Ureter (tissue), 1 donor: ENCODE measurements at regions not wholly inside any gene's neighbourhood (a gene's known extent, or its start where the extent isn't known, plus 50 kb on each side); places are given as distances from the start of the nearest gene placed in this dataset.
"Not testable (repeated sequence)": the region's sequence is repeated elsewhere in the genome, so short reads cannot be mapped to it uniquely, and the experiment has no call there.

Source experiments
- DNase-seq: peaks from one replicate; pipeline ENCODE4 v3.0.0-alpha.2; 2020; ENCODE audit warnings: low spot score
- donor health status: DM: yes; HTN: yes; CAD: no.

GRCh38 chr13:82597747-82598146 is 1284.5 kb downstream of the SLITRK1 start:
- DNase-seq: no peak

DNA sequence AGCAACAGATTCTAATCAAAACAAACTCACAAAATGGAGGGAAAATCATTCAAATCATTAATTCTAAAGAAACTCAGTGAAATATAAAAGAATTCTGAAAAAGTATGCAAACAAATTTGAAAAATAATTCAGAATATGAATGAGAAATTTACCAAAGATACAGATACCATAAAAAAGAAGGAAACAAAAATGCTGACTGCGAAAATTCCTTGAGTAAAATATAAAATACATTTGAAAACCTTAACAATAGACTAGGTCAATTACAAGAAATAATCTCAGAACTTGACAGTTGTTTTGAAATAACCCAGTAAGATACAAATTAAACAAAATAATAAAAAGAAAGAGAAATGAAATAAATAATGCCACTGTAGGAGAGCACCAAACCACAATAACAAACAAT is 1289.0 kb downstream of the SLITRK1 start:
- no peak for DNase-seq

DNA sequence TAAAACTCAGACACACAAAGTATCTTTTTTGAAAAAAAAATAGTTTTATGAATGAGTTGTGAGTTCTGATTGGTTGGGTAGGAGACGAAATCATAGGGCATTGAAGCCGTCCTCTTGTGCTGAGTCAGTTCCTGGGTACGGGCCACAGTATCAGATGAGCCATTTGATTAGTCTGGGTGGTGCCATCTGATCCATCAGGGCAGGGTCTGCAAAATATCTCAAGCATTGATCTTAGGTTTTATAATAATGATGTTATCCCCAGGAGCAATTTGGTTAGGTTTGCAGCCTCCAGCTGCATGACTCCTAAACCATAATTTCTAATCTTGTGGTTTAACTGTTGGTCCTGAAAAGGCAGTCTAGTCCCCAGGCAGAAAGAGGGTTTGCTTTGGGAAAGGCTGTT is 1310.6 kb downstream of the SLITRK1 start:
- DNase-seq: no peak

- DNase-seq: no peak
Observed at GRCh38 chr13:82569581-82569980, 1312.7 kb downstream of the SLITRK1 start.

DNA sequence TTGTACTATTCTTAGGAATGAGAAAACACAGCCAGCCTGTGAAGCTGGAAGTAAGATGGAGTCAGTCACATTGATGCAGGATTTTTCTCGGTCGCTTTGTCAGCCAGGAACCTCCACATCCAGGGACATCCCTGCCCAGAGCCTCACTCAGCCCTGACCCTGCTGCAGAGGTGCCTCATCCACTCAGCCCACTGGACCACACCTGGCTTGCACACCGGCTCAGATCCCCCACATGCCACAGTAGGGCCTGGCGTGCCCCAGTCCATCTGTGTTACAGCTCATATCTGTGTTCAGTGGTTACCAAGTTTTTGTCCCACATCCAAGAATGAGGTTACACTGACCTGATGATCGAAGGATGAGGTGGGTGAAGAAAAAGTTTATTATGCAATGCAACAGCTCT is 1315.4 kb downstream of the SLITRK1 start:
- no peak for DNase-seq

GRCh38 chr13:82565201-82565600 is 1317.1 kb downstream of the SLITRK1 start:
- no peak for DNase-seq

DNA sequence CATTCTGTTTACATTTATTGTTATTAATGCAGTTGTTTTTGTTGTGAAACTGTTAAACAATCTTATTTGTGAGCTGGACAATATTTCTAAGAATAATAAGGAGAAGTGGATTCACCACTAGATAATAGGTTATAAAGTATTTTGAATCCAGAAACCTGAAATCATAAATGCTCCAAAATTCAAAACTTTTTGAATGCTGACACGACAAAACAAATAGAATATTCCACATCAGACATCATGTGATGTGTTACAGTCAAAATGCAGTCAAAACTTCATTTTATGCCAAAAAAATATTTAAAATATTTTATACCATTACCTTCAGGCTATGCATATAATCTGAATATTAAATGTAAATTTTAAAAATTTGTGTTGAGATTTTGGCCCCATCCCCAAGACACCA is 1321.4 kb downstream of the SLITRK1 start:
- no peak for DNase-seq

DNA sequence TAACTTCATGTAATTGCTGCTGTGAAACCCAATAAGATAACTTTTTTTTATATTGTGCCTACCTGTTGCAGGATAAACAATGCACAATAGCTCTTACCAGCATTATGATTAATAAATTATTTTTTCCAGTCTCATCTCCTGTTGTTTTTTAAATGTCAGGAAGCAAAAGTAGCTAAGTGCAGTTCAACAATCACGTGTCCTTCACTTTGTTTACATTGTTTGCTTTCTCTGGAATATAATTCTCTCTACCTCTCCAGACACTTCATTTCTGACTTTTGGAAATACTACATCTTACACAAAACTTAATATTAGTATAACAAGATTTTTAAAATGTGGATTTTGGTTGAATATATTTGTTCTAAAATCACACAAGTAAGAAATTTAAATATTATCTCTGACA is 1359.4 kb downstream of the SLITRK1 start:
- no peak for DNase-seq

DNA sequence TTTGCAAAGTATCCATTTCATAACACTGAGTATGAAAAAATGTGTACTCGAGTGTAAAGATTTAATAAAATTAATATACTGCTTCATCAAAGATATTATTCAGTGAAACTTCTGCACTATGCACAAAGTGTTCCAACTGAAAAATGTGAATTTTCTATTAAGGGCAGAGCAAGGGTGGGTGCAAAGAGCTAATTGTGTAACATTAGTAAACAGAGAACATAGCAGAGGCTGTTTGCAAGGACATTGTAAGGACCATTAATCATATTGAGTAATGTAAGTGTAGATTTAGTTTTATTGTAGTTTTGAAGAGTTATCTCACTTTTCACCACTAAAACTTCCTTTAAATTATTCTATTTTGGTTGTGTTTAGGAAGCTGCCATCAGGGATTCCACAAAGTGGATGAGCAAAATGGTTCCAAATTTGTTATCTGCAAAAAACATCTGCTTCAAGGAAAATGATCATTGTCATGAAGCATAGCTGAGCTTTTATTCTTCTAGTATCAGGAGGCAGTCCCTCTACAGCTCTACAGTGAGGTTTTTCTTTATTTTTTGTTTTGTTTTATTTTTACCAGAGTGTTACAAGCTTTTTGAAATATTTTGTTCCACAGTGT is 1375.4 kb downstream of the SLITRK1 start:
- no peak for DNase-seq

- DNase-seq: no peak
Observed at GRCh38 chr13:82501834-82502233, 1380.4 kb downstream of the SLITRK1 start.

DNA sequence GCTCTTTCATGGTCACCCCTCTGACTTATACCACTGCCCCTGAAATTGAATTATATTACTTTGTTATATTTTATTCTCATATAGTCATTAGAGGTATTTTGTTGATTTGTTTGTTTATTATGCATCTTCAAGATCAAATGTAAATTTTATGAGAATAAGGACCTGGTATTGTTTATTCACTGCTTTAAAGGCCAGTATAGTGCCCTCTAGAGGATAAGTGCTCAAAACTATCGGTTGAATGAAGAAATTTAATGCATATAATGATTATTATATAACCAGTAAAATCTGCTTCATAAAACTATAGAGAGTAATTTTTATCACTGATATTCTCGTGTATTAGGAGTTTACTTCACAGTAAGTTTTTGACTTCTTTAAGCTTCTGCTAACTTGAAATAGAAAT is 1401.9 kb downstream of the SLITRK1 start:
- DNase-seq: no peak

DNA sequence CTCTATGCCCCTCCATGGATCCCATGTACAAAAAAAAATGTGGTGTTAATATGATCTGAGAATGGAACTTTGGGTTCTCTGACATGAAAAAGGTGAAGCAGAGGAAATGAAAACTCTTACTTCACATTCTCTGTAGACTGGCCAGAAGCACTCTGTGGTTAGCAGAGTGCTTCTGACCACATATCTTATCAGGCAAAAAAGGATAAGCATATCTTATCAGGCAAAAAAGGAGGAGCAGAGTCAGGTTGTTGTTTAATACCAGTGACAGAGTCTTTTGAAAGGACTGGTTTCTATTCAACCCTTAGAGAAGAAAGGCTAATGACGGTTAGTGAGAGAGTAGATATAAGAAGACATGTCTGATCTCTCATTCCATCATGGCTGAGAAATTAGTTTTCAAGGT is 1404.8 kb downstream of the SLITRK1 start:
- DNase-seq: no peak

DNA sequence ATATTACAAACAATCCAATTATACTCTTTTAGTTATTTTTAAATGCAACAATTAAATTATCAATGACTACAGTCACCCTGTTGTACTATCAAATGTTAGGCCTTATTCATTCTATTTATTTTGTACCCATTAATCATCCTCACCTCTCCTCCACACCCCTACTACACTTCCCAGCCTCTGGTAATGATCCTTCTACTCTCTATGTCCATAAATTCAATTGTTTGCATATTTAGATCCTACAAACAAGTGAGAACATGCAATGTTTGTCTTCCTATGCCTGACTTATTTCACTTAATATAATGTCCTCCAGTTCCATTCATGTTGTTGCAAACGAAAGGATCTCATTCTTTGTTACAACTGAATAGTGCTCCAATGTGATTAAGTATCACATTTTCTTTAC is 1414.6 kb downstream of the SLITRK1 start:
- DNase-seq: no peak

GRCh38 chr13:82459575-82459974 is 1422.7 kb downstream of the SLITRK1 start:
- not testable (repeated sequence) for DNase-seq

DNA sequence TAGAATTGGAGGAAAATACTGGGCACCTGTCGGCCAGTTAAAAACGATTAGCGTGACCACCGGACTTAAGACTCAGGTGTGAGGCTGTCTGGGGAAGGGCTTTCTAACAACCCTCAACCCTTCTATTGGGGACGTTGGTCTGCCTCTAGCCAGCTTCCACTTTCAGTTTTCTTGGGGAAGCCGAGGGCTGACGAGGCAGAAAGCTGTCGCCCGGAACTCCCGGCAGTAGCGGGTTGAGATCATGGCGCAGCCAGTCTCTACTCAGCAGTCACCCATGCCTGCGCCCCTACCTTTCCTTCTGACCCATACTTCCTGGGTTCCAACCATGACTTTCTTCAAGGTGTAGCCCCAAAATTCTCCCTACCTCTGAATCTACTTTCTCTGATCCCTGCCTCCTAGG is 1424.1 kb downstream of the SLITRK1 start:
- DNase-seq: no peak

- not testable (repeated sequence) for DNase-seq
Observed at GRCh38 chr13:82457548-82457947, 1424.7 kb downstream of the SLITRK1 start.

DNA sequence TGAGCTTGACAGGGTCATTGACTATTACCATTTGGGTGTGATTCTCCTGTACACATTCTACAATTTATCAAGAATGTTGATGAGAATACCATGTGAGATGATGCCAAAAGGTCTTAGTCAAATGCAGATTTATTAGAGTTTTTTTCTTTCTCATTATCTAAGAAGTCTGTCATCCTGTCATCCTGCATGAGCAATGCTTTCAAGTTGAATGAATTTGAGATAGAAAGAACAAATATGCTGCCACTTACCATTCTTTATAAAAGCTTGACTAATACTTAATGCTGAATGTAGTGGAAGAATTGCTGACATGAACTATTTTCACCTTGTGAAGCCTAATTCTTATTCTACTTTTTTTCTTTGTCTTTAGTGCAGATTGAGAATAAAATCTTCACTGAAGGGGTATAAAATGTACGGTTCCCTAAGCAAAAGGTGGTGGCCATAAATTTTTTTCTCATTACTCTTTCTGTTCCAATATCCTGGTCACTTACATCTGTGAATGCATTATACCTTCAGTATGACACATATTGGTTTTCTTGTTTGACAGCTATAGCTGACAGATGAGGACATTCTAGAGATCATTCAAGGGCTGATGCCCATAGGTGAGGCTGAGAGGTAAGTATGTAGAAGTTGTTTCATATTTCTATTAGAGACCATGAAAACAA is 1434.7 kb downstream of the SLITRK1 start:
- DNase-seq: no peak

- DNase-seq: no peak
Observed at GRCh38 chr13:82439159-82439904, 1442.9 kb downstream of the SLITRK1 start.

DNA sequence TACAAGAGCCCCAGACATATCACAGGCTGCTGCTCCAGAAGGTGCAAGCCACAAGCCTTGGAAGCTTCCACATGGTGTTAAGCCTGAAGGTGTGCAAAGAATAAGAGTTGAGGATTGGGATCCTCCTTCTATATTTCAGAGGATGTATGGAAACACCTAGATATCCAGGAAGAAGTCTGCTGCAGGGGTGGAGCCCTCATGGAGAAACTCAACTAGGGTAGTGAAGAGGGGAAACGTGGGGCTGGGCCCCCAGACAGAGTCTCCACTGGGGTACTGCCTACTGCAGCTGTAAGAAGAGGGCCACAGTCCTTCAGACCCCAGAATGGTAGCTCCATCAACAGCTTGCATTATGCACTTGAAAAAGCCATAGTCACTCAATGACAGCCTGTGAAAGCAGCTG is 1444.0 kb downstream of the SLITRK1 start:
- no peak for DNase-seq

DNA sequence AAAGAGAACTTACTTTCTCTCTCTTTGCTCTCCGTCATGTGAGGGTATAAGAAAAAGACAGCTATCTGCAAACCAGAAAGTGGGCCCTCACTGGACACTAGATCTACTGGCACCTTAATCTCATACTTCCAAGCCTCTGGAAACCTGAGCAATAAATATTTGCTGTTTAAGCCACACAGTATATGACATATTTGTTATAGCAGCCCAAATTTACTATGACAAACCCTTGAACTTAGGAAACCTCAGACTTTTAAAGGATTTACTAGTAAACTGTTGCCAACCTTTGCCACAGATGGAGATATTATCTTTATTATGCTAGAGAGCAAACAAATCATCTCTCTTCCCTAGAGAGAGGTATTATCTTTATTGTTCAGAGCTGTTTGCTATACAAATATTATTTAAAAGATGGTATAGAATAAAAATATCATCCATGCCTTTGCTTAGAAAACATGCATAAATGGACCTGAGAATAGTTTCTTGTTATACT is 1446.1 kb downstream of the SLITRK1 start:
- DNase-seq: no peak

- no peak for DNase-seq
Observed at GRCh38 chr13:82432949-82433348, 1449.3 kb downstream of the SLITRK1 start.

GRCh38 chr13:82412749-82413148 is 1469.5 kb downstream of the SLITRK1 start:
- DNase-seq: no peak

DNA sequence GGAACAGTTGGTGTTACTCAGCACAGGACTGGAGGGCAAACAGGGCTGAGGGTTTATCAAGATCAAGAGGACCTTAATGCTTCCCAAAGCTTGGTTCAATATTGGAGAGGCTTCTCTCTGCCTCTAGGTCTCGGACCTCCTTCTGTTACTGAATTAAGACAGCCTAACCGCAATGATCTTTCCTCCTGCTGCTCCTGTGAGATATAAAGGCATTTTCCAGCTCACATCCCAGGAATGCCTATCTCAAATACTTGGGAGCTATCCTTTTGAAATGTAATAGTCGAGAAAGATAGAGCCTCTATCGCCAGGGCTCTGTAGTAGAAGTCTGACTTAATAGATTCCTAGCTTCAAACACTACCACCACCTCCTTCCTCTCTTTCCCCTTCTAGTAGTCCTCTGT is 1475.0 kb downstream of the SLITRK1 start:
- no peak for DNase-seq
